ENCODE measurements at regions not wholly inside any gene's neighbourhood (a gene's known extent, or its start where the extent isn't known, plus 50 kb on each side); places are given as distances from the start of the nearest gene placed in this dataset.

DNA sequence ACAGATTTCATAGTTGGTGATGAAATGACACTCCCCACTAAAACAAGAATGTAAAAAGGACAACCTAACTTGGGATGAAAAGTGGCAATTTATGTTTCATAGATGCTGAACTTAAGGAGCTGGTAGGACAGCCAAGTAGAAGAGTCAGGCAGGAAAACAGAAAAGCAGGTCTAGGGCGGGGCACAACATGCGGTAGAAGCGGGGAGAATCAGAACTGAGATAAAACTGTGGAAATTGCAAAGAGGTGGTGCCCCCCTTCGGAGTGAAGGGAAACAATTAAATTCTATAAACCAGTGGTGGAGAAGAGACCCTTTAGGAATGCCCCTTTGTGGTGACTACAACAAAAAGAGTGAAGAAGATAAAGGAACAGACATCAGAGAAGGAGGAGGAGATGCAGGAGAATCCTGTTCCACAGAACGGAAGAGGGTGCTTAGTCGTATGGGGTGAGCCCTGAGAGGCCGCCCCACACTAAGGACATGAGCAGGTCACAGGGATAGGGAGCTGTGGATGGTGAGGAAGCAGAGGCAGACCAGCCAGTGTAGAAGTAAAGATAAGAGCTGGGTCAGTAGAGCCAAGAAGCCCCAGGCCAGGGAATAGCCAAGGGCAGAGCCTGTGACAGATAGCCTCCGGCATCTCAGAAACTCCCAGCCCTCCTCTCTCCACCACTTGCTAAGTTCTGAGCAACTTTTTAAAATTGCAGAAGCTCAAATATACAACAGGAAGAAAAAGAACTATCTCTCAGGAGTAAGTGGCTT, 100.3 kb upstream of the DOCK9 start:
- H3K4me1 Mint-ChIP-seq: peaks cover 0 to 3% of the 10 kb centered on the region in 2 experiments; a peak in 2 of 4 replicates
- no peaks in the 10 kb centered on the region for H3K23me2 ChIP-seq (ENCODE audit: insufficient read length, low read depth, low read length, poor library complexity, severe bottlenecking)
- no peak overlapping the region for H3K27ac ChIP-seq (ENCODE audit: insufficient read length, low read depth, low read length)
- H3T11ph ChIP-seq (ENCODE audit: low read length): no peak overlapping the region
- no peak overlapping the region for H2AK5ac ChIP-seq (ENCODE audit: insufficient read length, low read length)
- no peak overlapping the region for H4K5ac ChIP-seq (ENCODE audit: insufficient read length, low read depth, low read length)
- H3K4me3 Mint-ChIP-seq: no peak overlapping the region
- peaks cover 0 to 4% (median 0%) of the 10 kb centered on the region in 3 experiments; a peak in 1 of 7 replicates for H3K36me3 Mint-ChIP-seq (ENCODE audit: insufficient read depth in 1 of 3, low read depth in 3 of 3)
- H2BK20ac ChIP-seq (ENCODE audit: low read depth, low read length, poor library complexity, severe bottlenecking): no peak overlapping the region
- H3K9ac ChIP-seq (ENCODE audit: extremely low read depth, insufficient read length, low read length): no peak overlapping the region
- no peak overlapping the region for H2AFZ ChIP-seq (ENCODE audit: low read length)
- H3K79me1 ChIP-seq (ENCODE audit: insufficient read depth, low read depth, low read length, poor library complexity, severe bottlenecking): no peaks in the 10 kb centered on the region
- H2BK120ac ChIP-seq (ENCODE audit: low read depth, low read length, poor library complexity, severe bottlenecking): no peak overlapping the region
- no peak overlapping the region for H2BK5ac ChIP-seq (ENCODE audit: insufficient read length, low read length)
- H3K4ac ChIP-seq (ENCODE audit: low read depth, low read length): no peak overlapping the region
- no CpG with 5 or more reads among the region's 8 CpGs for WGBS (ENCODE audit: extremely low coverage, insufficient read length, low lambda C conversion rate)
- no peak overlapping the region; a peak in 1 of 7 replicates for H3K27ac Mint-ChIP-seq
- no peaks in the 10 kb centered on the region for H4K20me1 ChIP-seq (ENCODE audit: control insufficient read depth, insufficient read depth, insufficient read length)
- H4K91ac ChIP-seq (ENCODE audit: insufficient read length, low read depth, low read length): no peak overlapping the region
- no peak overlapping the region for H3K4me2 ChIP-seq (ENCODE audit: insufficient read depth, insufficient read length, low read length)
- H3K18ac ChIP-seq (ENCODE audit: insufficient read length, low read depth, low read length): no peak overlapping the region
- no peaks in the 10 kb centered on the region for H3K27me3 ChIP-seq (ENCODE audit: insufficient read depth, low read length)
- H3K79me2 ChIP-seq (ENCODE audit: insufficient read depth, low read length): no peaks in the 10 kb centered on the region
- no peak overlapping the region for H2BK12ac ChIP-seq (ENCODE audit: insufficient read length, low read depth, low read length)
- H4K8ac ChIP-seq (replicated peaks; ENCODE audit: insufficient read length, low read depth, low read length): no peak overlapping the region
- no peaks in the 10 kb centered on the region for H3K4me1 ChIP-seq (ENCODE audit: insufficient read depth, low read length)
- H3K9me3 Mint-ChIP-seq: no peaks in the 10 kb centered on the region
- H3K27me3 Mint-ChIP-seq (ENCODE audit: low read depth): no peaks in the 10 kb centered on the region; the same call in none of the 2 replicates
- H3K9me3 ChIP-seq (ENCODE audit: control insufficient read depth, low read depth, low read length): no peaks in the 10 kb centered on the region
- no peak overlapping the region for H3K23ac ChIP-seq (ENCODE audit: insufficient read length, low read depth, low read length)
- no peak overlapping the region for H2BK15ac ChIP-seq (ENCODE audit: low read depth, low read length)
- peak overlapping the region; percentile 60; the same call in 1 of the 2 replicates for H3K14ac ChIP-seq (ENCODE audit: insufficient read depth, low read length)
- no peak for DNase-seq
- H3K56ac ChIP-seq (ENCODE audit: insufficient read length, low read depth, low read length): no peak overlapping the region
- TF ChIP-seq CTCF (conservative IDR thresholded peaks at IDR 0.05): no peak
